HEK293 (cell line): ENCODE measurements at regions not wholly inside any gene's neighbourhood (a gene's known extent, or its start where the extent isn't known, plus 50 kb on each side); places are given as distances from the start of the nearest gene placed in this dataset.

Experiments used
- CTCF ChIA-PET: fragments of 350-600 bp; formaldehyde crosslinking; extraction: SDS; loops from one replicate; lab custom pipeline; 2021; ENCODE audit warnings: antibody characterized with exemption; lab: Yijun Ruan, JAX
- POLR2A ChIA-PET: fragments of 300-600 bp; formaldehyde crosslinking; extraction: SDS; loops from one replicate; lab custom pipeline; 2020; ENCODE audit warnings: antibody characterized with exemption, inconsistent platforms; lab: Yijun Ruan, JAX
- H3K27ac ChIP-seq: fragments of 200-500 bp; sonication (Bioruptor generic); 2 replicates; pipeline ENCODE4 v1.5.1; 2014; ENCODE audit warnings: low read depth, low read length, control low read depth, inconsistent platforms; ENCODE audit errors: extremely low read depth
- H3K36me3 ChIP-seq, 2 experiments: fragments of 200-500 bp in 1 of 2; sonication (Bioruptor generic) in 1 of 2; 1 replicate in 1 of 2; 2 replicates in 1 of 2; pipeline ENCODE4 v1.5.1; 2014 to 2017; ENCODE audit warnings: inconsistent platforms in 2 of 2, low read length in 2 of 2; ENCODE audit not compliant: control insufficient read depth in 2 of 2, insufficient read depth in 1 of 2
- H3K4me1 ChIP-seq: fragments of 200-500 bp; sonication (Bioruptor generic); 2 replicates; pipeline ENCODE4 v1.5.1; 2014; ENCODE audit warnings: mild to moderate bottlenecking, low read length, inconsistent platforms; ENCODE audit not compliant: control insufficient read depth, insufficient read depth
- H3K4me3 ChIP-seq: 2 replicates; pipeline ENCODE4 v1.5.1; 2011; ENCODE audit warnings: low read depth, mild to moderate bottlenecking, control low read depth, low read length, moderate library complexity
- H3K9me3 ChIP-seq: fragments of 200-500 bp; sonication (Bioruptor generic); 2 replicates; pipeline ENCODE4 v1.5.1; 2014; ENCODE audit warnings: low read depth, low read length, inconsistent platforms; ENCODE audit not compliant: control insufficient read depth, insufficient read depth
- TCF7L2 ChIP-seq: IDR thresholded peaks from 2 replicates; pipeline ENCODE4 v1.6.1; 2011; ENCODE audit warnings: low read depth, mild to moderate bottlenecking, inconsistent platforms, low read length, moderate library complexity, borderline replicate concordance
- ZBTB17 ChIP-seq: fragments of 450-650 bp; formaldehyde crosslinking; IDR thresholded peaks from 2 replicates; pipeline ENCODE4 v1.5.1; 2016; ENCODE audit warnings: missing biosample characterization, missing genetic modification characterization
- ZBTB7A ChIP-seq: fragments of 450-650 bp; formaldehyde crosslinking; IDR thresholded peaks from 2 replicates; pipeline ENCODE4 v1.5.1; 2016; ENCODE audit warnings: low read depth, missing biosample characterization, missing genetic modification characterization
- ZFHX2 ChIP-seq: fragments of 450-650 bp; formaldehyde crosslinking; conservative IDR thresholded peaks from 2 replicates; pipeline ENCODE4 v1.5.1; 2016; ENCODE audit warnings: missing biosample characterization, missing genetic modification characterization
- ZNF112 ChIP-seq: fragments of 450-650 bp; formaldehyde crosslinking; IDR thresholded peaks from 2 replicates; pipeline ENCODE4 v1.5.0; 2017; ENCODE audit warnings: missing biosample characterization, missing genetic modification characterization
- ZNF114 ChIP-seq: fragments of 450-650 bp; formaldehyde crosslinking; IDR thresholded peaks from 2 replicates; pipeline ENCODE4 v1.5.0; 2017; ENCODE audit warnings: missing biosample characterization, missing genetic modification characterization
- ZNF350 ChIP-seq: fragments of 450-650 bp; formaldehyde crosslinking; IDR thresholded peaks from 2 replicates; pipeline ENCODE4 v1.5.0; 2017; ENCODE audit warnings: missing biosample characterization, mild to moderate bottlenecking, missing genetic modification characterization
- ZNF558 ChIP-seq: fragments of 450-650 bp; formaldehyde crosslinking; IDR thresholded peaks from 2 replicates; pipeline ENCODE4 v1.5.1; 2016; ENCODE audit warnings: missing biosample characterization, missing genetic modification characterization
- ZNF571 ChIP-seq: fragments of 450-650 bp; formaldehyde crosslinking; IDR thresholded peaks from 2 replicates; pipeline ENCODE4 v1.5.0; 2017; ENCODE audit warnings: missing biosample characterization, missing genetic modification characterization
- ZNF654 ChIP-seq: fragments of 450-650 bp; formaldehyde crosslinking; IDR thresholded peaks from 2 replicates; pipeline ENCODE4 v1.5.1; 2016; ENCODE audit warnings: low read depth, missing biosample characterization, missing genetic modification characterization
- ZNF768 ChIP-seq: fragments of 450-650 bp; formaldehyde crosslinking; IDR thresholded peaks from 2 replicates; pipeline ENCODE4 v1.5.1; 2018; ENCODE audit warnings: missing biosample characterization, mild to moderate bottlenecking, missing genetic modification characterization
- ZNF843 ChIP-seq: fragments of 450-650 bp; formaldehyde crosslinking; IDR thresholded peaks from 2 replicates; pipeline ENCODE4 v1.5.1; 2016; ENCODE audit warnings: missing biosample characterization, missing genetic modification characterization
- TF ChIP-seq, protein P1 (sequence below): fragments of 450-650 bp; formaldehyde crosslinking; IDR thresholded peaks from 2 replicates; pipeline ENCODE4 v1.5.1; 2016; ENCODE audit warnings: missing biosample characterization, missing genetic modification characterization
- TF ChIP-seq, protein P2 (sequence below): fragments of 450-650 bp; formaldehyde crosslinking; IDR thresholded peaks from 2 replicates; pipeline ENCODE4 v1.5.1; 2016; ENCODE audit warnings: missing biosample characterization, missing genetic modification characterization
- TF ChIP-seq, protein P3 (sequence below): fragments of 450-650 bp; formaldehyde crosslinking; IDR thresholded peaks from 2 replicates; pipeline ENCODE4 v1.5.1; 2016; ENCODE audit warnings: missing biosample characterization, missing genetic modification characterization
- TF ChIP-seq, protein P4 (sequence below): fragments of 450-650 bp; formaldehyde crosslinking; IDR thresholded peaks from 2 replicates; pipeline ENCODE4 v1.5.1; 2017; ENCODE audit warnings: missing biosample characterization, missing genetic modification characterization

DNA sequence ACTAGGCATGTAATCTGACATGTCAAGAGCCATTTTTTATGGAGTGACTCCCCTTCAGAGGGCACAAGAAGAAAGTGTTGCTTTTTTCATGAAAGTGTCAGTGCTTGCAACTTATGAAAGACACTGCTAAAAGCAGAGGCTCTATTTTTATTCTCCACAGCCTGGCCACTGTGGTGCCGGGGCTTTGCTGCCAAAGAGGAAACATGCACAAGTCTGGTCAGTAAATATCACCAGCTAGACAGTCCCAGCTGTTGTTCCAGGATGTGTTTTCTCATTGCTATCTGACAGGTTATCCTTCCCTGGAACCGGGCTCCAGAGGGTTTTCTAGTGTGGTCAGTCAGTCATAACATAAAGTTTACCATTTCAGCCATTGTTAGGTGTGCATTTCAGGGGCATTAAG is 180.7 kb upstream of the PITRM1 start:
- no peak overlapping the region for H3K4me3 ChIP-seq
- ChIA-PET POLR2A (no interaction called here), CTCF (no interaction called here)
- TF ChIP-seq ZNF114 (tag by site-specific recombination) (no peak), TCF7L2 (no peak), ZNF768 (tag by site-specific recombination) (no peak), ZNF558 (tag by site-specific recombination) (no peak), ZNF112 (no peak), ZNF654 (tag by site-specific recombination) (no peak), ZNF843 (tag by site-specific recombination) (no peak), ZBTB7A (tag by site-specific recombination) (no peak), ZFHX2 (no peak)
- TF ChIP-seq, protein P1, sequence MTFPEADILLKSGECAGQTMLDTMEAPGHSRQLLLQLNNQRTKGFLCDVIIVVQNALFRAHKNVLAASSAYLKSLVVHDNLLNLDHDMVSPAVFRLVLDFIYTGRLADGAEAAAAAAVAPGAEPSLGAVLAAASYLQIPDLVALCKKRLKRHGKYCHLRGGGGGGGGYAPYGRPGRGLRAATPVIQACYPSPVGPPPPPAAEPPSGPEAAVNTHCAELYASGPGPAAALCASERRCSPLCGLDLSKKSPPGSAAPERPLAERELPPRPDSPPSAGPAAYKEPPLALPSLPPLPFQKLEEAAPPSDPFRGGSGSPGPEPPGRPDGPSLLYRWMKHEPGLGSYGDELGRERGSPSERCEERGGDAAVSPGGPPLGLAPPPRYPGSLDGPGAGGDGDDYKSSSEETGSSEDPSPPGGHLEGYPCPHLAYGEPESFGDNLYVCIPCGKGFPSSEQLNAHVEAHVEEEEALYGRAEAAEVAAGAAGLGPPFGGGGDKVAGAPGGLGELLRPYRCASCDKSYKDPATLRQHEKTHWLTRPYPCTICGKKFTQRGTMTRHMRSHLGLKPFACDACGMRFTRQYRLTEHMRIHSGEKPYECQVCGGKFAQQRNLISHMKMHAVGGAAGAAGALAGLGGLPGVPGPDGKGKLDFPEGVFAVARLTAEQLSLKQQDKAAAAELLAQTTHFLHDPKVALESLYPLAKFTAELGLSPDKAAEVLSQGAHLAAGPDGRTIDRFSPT = no peak
- TF ChIP-seq, protein P2, sequence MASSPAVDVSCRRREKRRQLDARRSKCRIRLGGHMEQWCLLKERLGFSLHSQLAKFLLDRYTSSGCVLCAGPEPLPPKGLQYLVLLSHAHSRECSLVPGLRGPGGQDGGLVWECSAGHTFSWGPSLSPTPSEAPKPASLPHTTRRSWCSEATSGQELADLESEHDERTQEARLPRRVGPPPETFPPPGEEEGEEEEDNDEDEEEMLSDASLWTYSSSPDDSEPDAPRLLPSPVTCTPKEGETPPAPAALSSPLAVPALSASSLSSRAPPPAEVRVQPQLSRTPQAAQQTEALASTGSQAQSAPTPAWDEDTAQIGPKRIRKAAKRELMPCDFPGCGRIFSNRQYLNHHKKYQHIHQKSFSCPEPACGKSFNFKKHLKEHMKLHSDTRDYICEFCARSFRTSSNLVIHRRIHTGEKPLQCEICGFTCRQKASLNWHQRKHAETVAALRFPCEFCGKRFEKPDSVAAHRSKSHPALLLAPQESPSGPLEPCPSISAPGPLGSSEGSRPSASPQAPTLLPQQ (tag by site-specific recombination) = no peak
- TF ChIP-seq, protein P3, sequence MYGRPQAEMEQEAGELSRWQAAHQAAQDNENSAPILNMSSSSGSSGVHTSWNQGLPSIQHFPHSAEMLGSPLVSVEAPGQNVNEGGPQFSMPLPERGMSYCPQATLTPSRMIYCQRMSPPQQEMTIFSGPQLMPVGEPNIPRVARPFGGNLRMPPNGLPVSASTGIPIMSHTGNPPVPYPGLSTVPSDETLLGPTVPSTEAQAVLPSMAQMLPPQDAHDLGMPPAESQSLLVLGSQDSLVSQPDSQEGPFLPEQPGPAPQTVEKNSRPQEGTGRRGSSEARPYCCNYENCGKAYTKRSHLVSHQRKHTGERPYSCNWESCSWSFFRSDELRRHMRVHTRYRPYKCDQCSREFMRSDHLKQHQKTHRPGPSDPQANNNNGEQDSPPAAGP = no peak
- TF ChIP-seq, protein P4, sequence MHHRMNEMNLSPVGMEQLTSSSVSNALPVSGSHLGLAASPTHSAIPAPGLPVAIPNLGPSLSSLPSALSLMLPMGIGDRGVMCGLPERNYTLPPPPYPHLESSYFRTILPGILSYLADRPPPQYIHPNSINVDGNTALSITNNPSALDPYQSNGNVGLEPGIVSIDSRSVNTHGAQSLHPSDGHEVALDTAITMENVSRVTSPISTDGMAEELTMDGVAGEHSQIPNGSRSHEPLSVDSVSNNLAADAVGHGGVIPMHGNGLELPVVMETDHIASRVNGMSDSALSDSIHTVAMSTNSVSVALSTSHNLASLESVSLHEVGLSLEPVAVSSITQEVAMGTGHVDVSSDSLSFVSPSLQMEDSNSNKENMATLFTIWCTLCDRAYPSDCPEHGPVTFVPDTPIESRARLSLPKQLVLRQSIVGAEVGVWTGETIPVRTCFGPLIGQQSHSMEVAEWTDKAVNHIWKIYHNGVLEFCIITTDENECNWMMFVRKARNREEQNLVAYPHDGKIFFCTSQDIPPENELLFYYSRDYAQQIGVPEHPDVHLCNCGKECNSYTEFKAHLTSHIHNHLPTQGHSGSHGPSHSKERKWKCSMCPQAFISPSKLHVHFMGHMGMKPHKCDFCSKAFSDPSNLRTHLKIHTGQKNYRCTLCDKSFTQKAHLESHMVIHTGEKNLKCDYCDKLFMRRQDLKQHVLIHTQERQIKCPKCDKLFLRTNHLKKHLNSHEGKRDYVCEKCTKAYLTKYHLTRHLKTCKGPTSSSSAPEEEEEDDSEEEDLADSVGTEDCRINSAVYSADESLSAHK = no peak
- H3K9me3 ChIP-seq = no peaks in the 10 kb centered on the region; the same call in 1 of the 2 replicates
- no peaks in the 10 kb centered on the region for H3K36me3 ChIP-seq
- H3K4me1 ChIP-seq = no peaks in the 10 kb centered on the region
- H3K27ac ChIP-seq = no peak overlapping the region

DNA sequence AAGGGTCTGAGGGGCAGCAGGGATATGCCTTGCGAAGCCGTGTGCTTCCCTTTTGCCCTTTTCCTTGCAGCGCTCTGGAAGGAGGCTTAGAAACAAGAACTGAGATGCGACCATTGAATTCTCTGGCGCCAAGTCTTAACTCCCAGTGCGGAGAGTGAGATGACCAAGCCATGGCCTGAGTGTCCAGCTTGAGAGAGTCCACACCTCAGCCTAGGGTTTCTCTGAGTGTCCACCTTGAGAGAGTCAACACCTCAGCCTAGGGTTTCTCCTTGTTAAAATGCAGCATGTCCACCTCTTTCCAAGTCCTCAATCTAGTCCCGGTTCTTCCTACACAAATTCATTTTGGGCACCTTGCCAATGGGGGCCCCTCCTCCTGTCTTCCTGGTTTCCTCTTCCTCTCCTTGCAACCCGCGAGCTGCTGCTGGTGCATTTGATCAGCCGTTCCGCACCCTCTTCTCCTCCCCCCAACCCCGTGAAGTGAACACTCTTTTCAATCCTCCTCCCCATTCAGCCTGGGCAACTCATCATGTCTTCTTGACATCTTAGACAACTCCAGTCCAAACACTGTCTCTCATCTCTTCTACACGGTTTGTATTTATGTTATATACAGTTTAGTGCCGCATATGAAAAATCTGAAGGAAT is 178.2 kb upstream of the PITRM1 start:
- Histone ChIP-seq H3K4me3 (no peak overlapping the region), H3K27ac (no peak overlapping the region), H3K4me1 (no peaks in the 10 kb centered on the region), H3K9me3 (no peaks in the 10 kb centered on the region), H3K36me3 (no peaks in the 10 kb centered on the region)
- POLR2A ChIA-PET = no interaction called here
- CTCF ChIA-PET = interaction anchor here (1.2 kb wide), 1 partner anchor 109 kb away, joined by 3 read pairs; no protein-coding TSS in a partner anchor
- TF ChIP-seq ZNF350 (tag by site-specific recombination) = no peak
- TF ChIP-seq ZNF571 = no peak
- 0 out of 2 replicates have a peak, but pooled peaks have one; percentile 17 for TF ChIP-seq ZBTB17 (tag by site-specific recombination)
